ENCODE measurements at regions not wholly inside any gene's neighbourhood (a gene's known extent, or its start where the extent isn't known, plus 50 kb on each side); places are given as distances from the start of the nearest gene placed in this dataset.
A peak's percentile ranks its signal among the peaks of the same experiment; 100 is the strongest.

- no peak overlapping the region for H2BK5ac ChIP-seq (ENCODE audit: low read depth, low read length, poor library complexity, severe bottlenecking)
- no peak overlapping the region for H2AK5ac ChIP-seq (ENCODE audit: low read depth, low read length)
- H3K56ac ChIP-seq (ENCODE audit: extremely low read depth, insufficient read depth, low read length) = no peak overlapping the region
- no peak overlapping the region for H3K4me3 ChIP-seq (ENCODE audit: insufficient read depth, low read depth, low read length)
- 0 out of 2 replicates have a peak, but pooled peaks have one; percentile 17 for TF ChIP-seq CEBPB (IDR thresholded peaks at IDR 0.05; ENCODE audit: low read depth, low read length)
- no peak for TF ChIP-seq RAD21 (IDR thresholded peaks at IDR 0.05; ENCODE audit: low read length)
- H3K27me3 ChIP-seq (ENCODE audit: control insufficient read depth, insufficient read depth, low read length) = no peaks in the 10 kb centered on the region
- no peak for ATAC-seq (ENCODE audit: low read depth)
- no peaks in the 10 kb centered on the region for H3K4me1 ChIP-seq (ENCODE audit: control insufficient read depth, insufficient read depth, low read length)
- H2BK15ac ChIP-seq (ENCODE audit: low read depth, low read length) = no peak overlapping the region
- no peak overlapping the region for H4K91ac ChIP-seq (ENCODE audit: insufficient read depth, low read depth, low read length)
- no peaks in the 10 kb centered on the region for H3K79me1 ChIP-seq (ENCODE audit: low read depth in 1 of 2, low read length in 2 of 2)
- no peak overlapping the region for H3K18ac ChIP-seq (ENCODE audit: low read depth, low read length)
- no peak overlapping the region for H3K9ac ChIP-seq (ENCODE audit: low read depth, low read length)
- H2AK9ac ChIP-seq (replicated peaks; ENCODE audit: low read depth, low read length, poor library complexity) = no peak overlapping the region
- BruUV-seq (replicated peaks) = no TSS peak
- intact Hi-C loops (cut with micrococcal nuclease) (no loop called here), in situ Hi-C loops (cut with MboI; ENCODE audit: low sequenced_read_pairs) (no loop called here), dilution Hi-C loops (cut with HindIII; ENCODE audit: low sequenced_read_pairs, unreplicated experiment) (no loop called here)
- no peak overlapping the region for H2AFZ ChIP-seq (replicated peaks; ENCODE audit: low read length, poor library complexity)
- no peak overlapping the region for H3K27ac ChIP-seq (ENCODE audit: insufficient read depth, low read length)
- H3K4me2 ChIP-seq (ENCODE audit: low read depth, low read length) = no peak overlapping the region
- no peaks in the 10 kb centered on the region for H3K36me3 ChIP-seq (ENCODE audit: control insufficient read depth, insufficient read depth, low read length)
- H4K5ac ChIP-seq (ENCODE audit: low read depth, low read length) = no peak overlapping the region
- H4K20me1 ChIP-seq (ENCODE audit: insufficient read depth, low read length) = no peaks in the 10 kb centered on the region
- WGBS, 2 experiments (ENCODE audit: extremely low coverage in 2 of 2, insufficient read length in 1 of 2) = 10% methylated on average over 2 of the region's 4 CpGs; no CpG with 5 or more reads in 1 of the 2 experiments
- H3K4ac ChIP-seq (ENCODE audit: low read depth, low read length) = no peak overlapping the region
- ChIA-PET CTCF (no interaction called here), POLR2A (ENCODE audit: unreplicated experiment) (no interaction called here)
- no peak overlapping the region for H3K23ac ChIP-seq (ENCODE audit: low read depth, low read length)
- H3K14ac ChIP-seq (replicated peaks; ENCODE audit: low read depth, low read length) = no peak overlapping the region
- H3K9me3 ChIP-seq (ENCODE audit: control insufficient read depth, insufficient read depth, low read length) = peaks cover 13% of the 10 kb centered on the region
- no peak overlapping the region for H2BK120ac ChIP-seq (ENCODE audit: low read depth, low read length)
- no peaks in the 10 kb centered on the region for H3K9me1 ChIP-seq (ENCODE audit: insufficient read depth, low read length)
- H2BK20ac ChIP-seq (ENCODE audit: low read depth, low read length) = no peak overlapping the region
- H4K8ac ChIP-seq (ENCODE audit: low read depth in 2 of 2, low read length in 2 of 2) = no peak overlapping the region
- no peak for DNase-seq
These were observed 1120.6 kb downstream of the SORCS3 start for GRCh38 chr10:105761576-105762260.
